HG03135 (cell line): ENCODE measurements at regions not wholly inside any gene's neighbourhood (a gene's known extent, or its start where the extent isn't known, plus 50 kb on each side); places are given as distances from the start of the nearest gene placed in this dataset.

Source experiments
- ATAC-seq: cut with Tn5 transposase; IDR thresholded peaks from one replicate; pipeline ENCODE4 v1.9.1; 2021; ENCODE audit warnings: mild to moderate bottlenecking, moderate library complexity; ENCODE audit not compliant: unreplicated experiment

DNA sequence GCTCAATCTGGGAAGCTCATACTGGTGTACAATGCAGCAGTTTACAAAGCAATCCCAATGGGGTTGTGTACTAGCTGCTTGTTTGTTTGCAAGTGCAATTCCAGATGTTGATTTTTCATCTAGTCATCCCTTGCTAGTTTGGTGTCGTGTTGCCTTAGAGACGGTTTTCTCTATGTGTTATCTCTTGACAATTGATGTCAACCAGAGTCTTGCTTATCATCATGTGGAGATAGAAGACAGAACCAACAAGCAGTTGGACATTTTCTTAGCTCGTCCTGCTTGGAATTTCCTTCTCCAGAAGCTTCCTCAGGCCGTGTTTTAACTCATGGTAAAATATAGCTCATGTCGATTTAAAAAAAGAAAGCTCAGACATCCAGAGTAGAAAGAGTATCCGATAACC is 262.0 kb upstream of the KCNH8 start:
- ATAC-seq = no peak

DNA sequence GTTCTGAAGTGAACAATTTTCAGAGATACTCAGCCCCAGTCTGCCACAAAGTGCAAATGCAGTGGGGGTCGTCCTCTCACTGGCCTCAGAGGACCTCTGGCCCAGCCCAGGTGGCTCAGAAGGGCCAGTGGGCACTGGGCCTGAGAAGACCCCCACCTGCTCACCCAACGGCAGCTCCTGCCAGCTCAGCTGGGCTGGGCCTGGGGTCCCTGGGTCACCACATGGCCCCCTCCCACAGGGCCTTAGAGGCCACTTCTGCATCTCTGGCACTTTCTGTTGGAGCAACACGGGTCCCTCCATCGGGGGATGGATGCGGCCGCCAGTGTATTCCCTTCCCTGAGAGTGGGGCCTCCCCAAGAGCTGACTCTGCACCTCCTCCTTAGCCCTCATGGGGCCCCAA is 262.7 kb upstream of the KCNH8 start:
- no peak for ATAC-seq

DNA sequence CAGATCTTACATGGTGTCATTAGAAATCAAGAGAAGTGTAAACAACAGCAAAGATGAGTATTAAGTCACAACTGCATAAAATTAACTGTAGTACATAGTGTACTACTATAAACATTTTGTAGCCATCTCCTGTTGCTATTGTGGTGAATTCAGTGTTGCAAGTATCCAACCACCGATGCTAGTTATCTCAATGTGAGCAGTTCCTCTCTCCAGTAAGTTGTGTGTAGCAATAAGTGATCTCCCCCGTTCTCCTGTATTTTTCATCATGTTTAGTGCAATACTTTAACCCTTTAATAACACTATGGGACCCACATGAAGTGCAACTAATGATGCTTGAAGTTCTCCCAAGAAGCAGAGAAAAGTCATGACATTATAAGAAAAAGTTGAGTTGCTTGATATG is 264.7 kb upstream of the KCNH8 start:
- no peak for ATAC-seq

DNA sequence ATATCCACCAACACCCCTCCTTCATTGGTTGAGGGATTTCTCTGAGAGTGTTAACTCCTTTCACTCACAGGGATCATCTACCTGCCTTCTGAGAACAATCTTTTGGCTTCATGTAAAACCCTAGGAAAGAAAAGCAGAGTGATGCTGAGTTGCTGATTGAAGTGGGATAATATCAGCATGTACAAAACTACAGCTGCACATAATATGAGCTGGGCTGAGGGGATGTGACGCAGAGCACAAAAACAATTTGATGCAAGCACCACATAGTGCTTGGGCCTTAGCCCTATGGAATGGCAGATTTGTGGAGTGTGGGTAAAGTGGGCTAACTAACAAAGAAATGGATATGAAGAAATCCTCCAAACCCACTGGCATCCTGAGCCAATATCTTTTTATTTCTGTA is 267.6 kb upstream of the KCNH8 start:
- ATAC-seq = no peak

DNA sequence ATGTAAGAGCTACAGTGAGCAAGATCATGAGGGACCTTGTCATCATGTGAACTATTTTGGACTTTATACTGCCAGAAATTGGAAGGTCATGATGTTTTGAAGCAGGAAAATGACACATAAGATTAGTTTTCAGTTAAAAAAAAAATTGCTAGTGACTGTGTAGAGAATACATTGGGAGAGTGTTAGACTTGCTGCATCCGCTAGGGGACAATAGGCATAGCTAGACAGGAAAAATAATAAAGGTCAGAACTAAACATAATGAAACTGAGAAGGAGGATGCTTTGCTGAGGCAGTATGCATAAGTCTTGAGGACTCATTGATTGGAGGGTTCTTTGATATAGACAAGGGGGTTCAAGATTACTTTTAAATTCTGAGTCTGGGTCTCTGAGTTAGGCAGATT is 275.8 kb upstream of the KCNH8 start:
- ATAC-seq = no peak

DNA sequence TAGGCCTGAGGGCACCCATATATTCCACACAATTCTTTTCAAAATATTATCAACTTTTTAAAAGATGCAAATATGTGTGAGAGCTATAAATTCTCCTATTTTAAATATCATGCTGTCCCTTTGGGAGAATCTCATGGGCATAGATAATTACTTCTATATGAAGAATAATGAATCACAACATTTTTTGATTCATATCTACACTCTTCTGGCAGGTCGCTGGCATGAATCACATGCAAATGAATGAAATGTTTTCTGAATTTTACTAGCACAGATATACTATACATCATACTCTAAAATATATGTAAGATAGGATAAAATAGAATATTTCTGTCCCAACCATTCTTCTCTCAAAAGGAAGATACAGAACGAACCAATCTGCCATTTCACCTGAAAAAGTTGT is 277.7 kb upstream of the KCNH8 start:
- no peak for ATAC-seq

DNA sequence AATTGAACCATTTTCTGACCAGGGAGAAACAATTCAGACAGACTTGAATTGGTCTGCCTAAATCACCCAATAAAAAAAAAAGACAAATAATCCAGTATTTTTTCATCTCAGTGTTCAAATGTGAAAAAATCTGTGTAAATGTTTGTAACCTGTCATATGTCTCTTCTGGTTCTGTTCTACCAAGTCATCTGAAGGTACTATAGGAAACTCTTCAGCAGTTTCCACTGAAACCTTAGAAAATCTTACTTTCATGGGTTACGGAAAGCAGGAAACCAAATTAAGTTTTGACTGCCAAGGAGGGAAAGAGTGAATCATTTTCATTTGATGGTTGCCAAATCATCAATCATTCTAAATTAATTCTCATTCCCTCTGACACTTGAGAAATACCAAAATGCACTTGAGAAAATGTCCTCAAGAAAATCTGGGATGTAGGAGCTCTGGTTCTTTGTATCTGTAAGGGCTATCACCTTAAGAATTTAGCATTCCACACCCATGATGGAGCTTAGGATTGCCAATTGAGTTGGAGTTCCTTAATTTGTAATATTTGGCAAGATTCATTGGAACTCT is 278.2 kb upstream of the KCNH8 start:
- no peak for ATAC-seq

DNA sequence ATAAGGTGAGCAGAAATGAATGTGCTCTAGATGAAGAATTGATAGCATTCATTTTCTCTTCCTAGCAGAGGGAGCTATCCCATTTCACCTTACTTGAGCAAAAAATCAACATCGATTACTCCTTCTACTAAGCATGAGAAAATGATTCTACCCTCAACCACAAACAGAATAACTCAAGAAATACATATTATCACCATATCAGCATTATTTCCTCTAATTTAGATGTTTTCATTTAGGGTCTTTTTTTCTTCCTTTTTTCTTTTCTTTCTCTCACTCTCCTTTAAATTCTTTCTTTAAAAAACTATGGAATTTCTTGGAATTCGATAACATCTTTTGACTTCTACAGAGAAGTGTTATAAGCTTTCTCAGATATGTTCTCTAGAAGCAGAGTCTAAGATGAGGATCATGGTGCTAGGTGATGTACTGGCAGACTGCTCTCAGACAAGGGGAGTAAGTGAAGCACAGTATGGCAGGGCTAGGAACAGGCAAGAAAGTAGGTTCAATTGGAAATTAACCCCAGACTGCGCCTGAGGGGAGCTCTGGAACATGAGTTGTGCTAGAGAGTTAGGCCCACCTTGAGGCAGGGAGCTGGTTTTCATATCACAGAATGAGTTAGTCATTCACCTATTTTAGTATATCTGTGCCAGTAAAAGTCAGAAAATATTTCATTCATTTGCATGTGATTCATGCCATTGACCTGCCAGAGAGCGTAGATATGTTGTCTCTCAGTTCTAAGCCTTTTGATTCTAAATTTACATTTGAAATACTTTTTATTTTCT is 279.2 kb upstream of the KCNH8 start:
- ATAC-seq = no peak

DNA sequence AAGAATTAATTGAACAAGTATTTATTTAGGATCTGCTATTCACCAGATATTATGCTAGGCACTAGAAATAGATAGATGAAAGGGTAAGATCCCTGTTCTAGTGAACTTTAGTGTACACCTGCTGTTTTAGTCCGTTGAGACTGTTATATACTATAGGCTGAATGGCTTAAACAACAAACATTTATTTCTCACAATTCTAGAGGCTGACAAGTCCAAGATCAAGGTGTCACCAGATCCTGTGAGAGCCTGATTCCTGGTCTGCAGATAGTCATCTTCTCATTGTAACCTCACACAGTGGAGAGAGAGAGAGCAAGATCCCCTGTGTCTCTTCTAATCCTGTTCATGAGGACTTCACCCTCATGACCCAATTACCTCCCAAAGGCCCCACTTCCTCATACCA is 281.4 kb upstream of the KCNH8 start:
- ATAC-seq = no peak

DNA sequence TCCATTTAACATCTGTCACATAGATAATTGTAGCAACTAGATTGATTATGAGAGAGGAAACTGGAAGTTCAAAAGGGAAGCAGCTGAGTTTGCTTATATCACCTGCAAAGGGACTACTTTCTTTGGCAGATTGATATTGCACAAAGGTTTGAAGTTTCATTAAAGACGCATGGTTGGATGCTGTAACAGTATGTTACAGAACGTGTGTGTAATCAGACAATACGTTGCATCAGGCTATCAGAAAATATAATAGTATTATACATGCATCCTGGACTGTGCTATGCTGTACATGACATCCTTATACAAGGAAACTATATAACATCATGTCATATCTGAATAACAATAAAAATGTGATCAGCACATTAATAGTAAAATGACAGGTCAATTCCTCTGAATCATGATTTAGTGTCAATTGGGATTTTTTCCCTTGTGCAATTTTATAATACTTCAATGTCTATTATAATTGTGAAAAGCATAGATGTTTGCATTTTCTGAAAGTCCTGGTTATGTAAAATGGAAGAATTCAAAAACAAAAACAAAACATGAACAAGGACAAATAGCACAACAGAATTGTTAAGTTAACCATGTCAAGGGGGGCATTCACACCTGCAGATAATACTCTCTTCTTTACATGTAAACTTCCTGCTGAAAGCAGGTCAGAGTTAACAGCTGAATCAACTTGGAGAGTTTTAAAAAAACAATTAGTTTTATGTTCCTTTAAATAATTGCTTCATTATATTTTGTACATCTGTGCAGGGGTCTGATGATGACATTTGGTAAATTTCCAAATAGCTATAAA is 283.2 kb upstream of the KCNH8 start:
- ATAC-seq = no peak

DNA sequence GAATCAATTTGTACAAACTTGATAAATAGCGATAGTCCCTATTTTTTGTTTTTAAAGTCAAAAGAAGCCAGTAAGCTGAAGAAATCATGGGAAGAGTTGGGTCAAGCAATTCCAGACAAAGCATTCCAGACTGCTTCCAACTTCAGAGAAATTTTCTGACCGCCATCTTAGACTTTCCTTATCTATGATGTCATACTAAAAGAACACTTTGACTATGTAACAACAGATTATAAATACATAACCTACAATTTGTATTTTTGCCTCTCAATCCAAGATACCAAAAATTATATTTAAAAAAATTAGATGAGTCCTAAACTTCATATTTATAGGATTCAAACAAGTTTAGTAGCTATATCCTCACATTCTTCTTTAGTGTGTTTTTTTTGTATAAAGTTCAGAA is 286.2 kb upstream of the KCNH8 start:
- ATAC-seq = no peak

DNA sequence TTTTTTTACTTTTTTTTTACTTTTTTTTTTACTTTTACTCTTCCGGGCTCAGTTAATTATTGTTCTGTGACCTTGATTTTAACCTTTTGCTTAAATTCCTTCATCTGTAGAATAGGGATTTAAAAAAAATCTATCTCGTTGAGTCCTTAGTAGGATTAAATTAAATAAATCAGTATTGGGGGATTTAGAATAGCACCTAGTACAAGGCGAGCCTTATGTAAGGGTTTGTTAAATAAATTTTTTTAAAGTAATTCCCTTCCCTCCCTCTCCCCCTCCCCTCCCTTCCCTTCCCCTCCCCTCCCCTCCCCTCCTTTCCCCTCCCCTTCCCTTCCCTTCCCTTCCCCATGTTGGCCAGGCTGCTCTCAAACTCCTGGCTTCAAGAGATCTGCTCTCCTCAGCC is 287.2 kb upstream of the KCNH8 start:
- no peak for ATAC-seq

DNA sequence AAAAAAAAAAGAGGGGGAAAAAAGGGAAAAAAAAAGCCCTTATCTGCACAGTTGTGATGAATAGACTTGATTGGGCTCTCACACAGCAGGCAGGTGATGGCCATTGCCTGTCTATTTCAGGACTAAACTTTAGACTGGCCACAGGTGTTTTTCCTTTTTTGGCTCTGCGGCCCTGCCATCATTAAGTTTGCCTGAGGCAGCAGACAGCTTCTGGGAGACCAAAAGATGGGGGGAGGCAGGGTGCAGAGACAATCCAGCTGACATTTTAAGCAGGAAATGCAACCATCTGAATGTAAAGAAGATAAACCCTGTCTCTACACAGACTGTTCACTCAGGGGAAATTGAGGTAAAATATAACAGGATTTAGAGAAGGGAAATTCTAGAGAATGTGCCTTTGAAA is 295.0 kb upstream of the KCNH8 start:
- ATAC-seq = no peak

DNA sequence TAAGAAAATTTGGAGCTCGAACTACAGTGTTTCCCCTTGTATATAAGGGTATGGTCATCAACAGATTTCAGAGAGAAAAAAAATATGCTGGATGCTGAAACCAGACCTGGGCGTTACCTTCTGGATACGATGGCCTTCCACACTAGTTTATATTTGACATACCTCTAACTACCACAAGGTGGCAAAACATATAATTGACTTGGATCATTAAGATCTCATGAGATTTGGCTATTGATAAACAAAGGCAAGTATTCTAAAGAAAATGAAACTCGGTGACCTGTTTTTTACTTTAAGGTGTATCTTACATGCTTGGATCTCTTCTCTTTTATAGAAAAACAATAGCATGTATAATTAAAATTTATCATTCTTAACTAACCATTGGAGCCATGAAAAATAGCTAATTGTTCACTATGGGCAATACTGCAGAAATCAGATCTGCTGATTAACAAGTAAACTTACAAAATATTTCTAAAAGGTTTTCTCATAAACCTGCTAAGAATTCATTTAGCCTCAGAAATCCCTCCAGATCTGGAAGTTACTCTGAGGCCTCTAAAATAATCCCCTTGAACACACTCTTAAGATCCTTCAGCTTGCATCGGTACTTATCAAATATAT is 300.6 kb upstream of the KCNH8 start:
- peak; percentile 58 for ATAC-seq

DNA sequence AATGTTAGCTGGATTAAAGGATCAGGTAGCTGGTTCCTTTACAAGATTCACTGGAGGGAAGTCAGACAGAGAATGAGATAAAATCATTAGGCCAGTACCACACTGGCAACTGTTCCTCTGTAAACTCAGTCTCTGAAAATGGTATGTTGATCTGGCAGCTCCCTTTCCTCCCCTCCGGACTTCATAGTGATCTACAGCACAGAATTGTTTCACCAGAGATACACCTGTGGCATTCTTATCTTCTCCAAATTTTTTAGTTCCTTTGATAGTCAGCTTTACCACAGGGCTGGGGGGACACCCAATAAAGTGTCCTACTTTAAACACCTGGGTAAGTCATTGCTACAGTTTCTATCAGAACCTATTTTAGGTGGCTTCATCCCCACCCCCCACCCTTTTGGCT is 304.3 kb upstream of the KCNH8 start:
- ATAC-seq = no peak

DNA sequence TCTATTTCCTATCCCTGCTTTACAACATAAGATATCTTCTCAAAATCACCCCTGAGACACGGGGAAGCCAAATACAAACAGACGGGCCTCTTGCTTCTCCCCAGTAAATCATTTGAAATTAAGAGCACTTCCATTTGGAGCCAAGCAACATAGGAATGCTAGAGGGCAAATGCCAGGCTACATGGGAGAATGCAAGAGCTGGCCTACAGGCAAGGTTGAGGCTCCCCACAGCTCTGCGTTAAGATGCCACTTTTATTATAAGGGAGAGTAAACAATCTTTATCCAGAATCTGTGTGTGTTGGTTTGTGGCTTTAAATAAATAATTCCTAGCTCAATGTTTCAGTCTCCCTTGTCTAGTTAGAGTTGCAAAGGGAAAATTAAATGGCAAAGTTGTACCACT is 305.1 kb upstream of the KCNH8 start:
- no peak for ATAC-seq

DNA sequence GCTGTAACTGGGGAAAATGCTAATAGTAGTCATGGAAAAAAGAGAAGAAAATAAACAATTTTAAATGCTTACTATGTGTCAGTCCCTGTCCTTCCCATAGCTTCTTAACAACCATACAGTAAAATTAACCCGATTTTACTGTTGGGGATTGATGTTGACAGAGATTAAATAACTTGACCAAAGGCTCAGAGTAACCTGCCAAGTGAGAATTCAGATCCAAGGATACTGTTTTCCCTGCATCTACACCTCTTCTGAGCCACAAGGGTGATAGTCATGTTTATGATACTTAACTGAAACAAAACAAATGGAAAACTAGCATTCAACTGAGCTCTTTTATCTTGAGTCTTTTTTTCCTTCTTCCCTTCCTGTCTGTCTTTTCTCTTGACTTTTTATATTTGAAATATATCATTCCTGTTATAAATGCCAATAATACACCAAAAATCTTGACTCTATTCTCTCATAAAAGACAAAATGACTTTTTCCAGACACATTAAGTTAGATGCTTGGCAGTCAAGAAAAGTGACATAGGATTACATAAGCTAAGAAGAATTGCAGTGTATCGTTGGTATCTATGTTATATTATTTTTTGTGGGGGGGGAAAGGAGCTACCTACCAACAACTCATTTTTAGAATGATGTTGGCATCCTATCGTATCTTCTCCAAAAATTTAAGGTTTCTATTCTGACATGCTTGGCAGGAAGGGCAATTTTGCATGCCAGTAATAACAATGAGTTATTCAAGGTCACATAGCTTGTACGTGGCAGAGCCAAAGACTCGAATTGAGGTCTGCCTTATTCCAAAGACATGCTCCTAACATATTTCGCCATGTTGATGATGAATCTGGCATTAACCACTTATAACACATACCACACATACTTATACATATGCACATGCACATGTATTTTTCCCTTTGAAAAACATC is 306.6 kb upstream of the KCNH8 start:
- ATAC-seq = no peak

DNA sequence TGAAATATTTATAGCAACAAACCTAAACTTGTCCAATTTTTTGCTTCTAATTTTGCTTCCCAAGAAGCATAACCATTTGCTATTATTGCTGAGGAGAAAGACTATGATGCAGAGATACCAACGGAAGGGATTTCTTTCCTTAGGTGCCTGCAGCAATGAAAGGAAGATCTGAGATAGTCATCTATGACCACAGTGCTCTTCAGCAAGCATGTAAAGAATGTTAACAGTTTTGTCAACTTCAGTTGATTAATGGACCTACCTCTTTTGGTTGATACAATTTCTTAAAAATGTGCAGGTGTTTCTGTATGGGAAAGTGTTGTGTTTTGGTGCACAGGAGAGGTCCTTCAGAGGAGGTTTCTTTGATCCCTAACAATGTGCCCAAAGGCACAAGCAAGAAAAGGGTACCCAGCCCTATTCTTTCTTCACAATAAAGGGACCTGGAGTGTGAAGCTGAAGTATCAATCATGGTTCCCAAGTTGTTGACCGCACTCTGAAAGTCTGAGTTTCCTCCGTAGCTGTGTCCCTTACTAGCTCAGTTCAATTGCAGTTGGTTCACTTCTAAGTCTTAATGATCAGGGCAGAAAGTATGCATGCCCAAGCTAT is 307.7 kb upstream of the KCNH8 start:
- ATAC-seq = no peak

DNA sequence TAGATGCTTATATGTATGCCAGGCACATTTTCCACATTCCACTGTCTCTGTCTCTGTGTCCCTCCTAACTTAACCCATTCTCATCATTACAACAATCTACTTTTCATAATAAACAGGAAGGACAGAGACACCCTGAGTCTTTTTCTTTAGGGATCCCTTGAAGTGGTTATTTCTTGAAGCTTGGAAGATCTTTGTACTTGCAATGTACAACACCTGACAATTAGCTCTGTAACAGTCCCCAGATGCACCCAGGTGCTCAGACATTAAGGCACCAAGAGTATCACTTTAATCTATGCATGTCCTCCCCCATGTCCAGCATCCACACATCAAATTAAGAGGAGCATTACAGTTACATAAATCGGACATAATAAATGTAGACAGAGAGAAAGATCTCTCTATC is 309.6 kb upstream of the KCNH8 start:
- ATAC-seq = no peak

DNA sequence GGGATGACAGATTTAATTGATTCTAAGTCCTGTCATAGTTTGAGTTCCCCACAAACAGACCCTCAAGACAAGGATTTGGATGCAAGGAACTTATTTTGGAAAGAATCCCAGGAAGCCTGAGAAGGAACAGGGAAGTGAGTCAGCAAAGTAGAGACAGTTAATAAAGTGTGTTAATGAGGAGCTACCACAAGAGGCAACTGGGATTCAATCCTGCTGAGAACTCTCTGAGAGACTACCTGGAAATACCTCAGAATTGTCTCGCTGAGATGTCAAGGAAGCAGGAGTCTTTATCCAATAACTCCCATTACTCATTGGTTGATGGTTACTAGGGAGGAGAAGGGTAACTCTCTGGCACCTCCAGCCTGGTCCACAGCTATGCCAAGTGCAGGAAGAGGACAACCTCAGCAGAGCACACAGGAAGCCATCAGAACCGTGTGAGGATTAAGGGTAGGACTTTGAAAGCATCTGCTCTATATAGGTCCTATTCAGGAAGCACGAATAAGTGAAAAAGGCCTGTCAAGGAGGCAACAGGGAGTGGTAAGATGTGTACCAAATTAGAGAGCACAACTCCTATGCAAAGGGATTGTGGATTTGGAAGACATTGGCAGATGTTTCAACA is 311.1 kb upstream of the KCNH8 start:
- ATAC-seq = no peak
